GM23248 (cell line): ENCODE measurements at regions not wholly inside any gene's neighbourhood (a gene's known extent, or its start where the extent isn't known, plus 50 kb on each side); places are given as distances from the start of the nearest gene placed in this dataset.

Experiments
- EZH2 ChIP-seq: fragments of 200-600 bp; sonication (generic); IDR thresholded peaks from 2 replicates; pipeline ENCODE4 v1.6.1; 2018; ENCODE audit warnings: antibody characterized with exemption, mild to moderate bottlenecking; ENCODE audit not compliant: insufficient read depth, poor library complexity, severe bottlenecking
- EZH2phosphoT487 ChIP-seq: fragments of 200-600 bp; sonication (generic); IDR thresholded peaks from 2 replicates; pipeline ENCODE4 v1.6.1; 2018; ENCODE audit warnings: antibody characterized with exemption, moderate library complexity, mild to moderate bottlenecking, low read depth; ENCODE audit not compliant: insufficient read depth

DNA sequence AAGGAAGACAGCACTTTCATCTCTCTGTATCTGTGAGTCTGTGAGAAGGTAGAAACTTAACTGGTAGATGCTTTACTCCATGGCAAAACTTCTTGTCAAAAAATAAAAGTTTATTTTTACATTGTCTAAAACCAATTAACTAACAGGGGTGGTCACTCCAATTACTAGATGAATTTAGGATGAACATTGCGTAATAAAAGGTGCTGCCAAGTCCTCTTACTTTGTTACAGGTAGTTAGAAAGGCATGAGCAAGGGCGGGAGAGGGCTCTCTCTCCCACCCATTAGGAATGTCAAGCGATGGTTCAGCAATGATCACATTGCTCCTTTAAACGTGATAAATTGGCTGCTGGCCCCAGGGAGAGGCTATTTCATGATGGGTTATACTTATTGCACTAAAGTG is 512.3 kb downstream of the SLITRK5 start:
- TF ChIP-seq EZH2phosphoT487 (no peak), EZH2 (no peak)
